ENCODE measurements at regions not wholly inside any gene's neighbourhood (a gene's known extent, or its start where the extent isn't known, plus 50 kb on each side); places are given as distances from the start of the nearest gene placed in this dataset.
A peak's percentile ranks its signal among the peaks of the same experiment; 100 is the strongest.

DNA sequence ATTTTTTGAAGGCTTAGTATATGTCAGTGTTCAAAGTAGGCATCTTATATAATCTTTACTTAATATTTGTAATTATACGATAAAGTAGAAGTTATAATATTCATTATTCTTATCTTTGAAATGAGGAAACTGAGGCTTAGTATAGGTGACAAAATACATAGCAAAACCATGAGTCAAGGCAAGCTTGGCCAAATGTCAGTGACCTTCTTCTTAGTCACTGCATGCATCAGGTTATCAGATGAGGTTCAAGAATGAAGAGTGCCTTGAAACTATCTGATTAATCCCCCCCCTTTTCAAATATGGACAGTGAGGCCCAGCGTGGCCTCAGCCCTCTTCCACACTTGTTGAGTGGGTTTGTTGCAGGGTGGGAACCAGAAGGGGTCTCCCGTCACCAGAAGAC is 59.3 kb downstream of the PMAIP1 start:
- Mint-ChIP-seq H3K27me3 (ENCODE audit: low read depth) (peaks cover 5% of the 10 kb centered on the region), H3K36me3 (ENCODE audit: low read depth) (no peaks in the 10 kb centered on the region), H3K4me3 (ENCODE audit: unreplicated experiment) (no peak overlapping the region), H3K27ac (ENCODE audit: unreplicated experiment) (no peak overlapping the region), H3K9me3 (ENCODE audit: low read depth) (peaks cover 5% of the 10 kb centered on the region), H3K4me1 (ENCODE audit: low read depth) (peaks cover 9% of the 10 kb centered on the region)
- no peak for DNase-seq (ENCODE audit: low spot score)
- TF ChIP-seq, protein P1, sequence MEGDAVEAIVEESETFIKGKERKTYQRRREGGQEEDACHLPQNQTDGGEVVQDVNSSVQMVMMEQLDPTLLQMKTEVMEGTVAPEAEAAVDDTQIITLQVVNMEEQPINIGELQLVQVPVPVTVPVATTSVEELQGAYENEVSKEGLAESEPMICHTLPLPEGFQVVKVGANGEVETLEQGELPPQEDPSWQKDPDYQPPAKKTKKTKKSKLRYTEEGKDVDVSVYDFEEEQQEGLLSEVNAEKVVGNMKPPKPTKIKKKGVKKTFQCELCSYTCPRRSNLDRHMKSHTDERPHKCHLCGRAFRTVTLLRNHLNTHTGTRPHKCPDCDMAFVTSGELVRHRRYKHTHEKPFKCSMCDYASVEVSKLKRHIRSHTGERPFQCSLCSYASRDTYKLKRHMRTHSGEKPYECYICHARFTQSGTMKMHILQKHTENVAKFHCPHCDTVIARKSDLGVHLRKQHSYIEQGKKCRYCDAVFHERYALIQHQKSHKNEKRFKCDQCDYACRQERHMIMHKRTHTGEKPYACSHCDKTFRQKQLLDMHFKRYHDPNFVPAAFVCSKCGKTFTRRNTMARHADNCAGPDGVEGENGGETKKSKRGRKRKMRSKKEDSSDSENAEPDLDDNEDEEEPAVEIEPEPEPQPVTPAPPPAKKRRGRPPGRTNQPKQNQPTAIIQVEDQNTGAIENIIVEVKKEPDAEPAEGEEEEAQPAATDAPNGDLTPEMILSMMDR (IDR thresholded peaks at IDR 0.05), result no peak

DNA sequence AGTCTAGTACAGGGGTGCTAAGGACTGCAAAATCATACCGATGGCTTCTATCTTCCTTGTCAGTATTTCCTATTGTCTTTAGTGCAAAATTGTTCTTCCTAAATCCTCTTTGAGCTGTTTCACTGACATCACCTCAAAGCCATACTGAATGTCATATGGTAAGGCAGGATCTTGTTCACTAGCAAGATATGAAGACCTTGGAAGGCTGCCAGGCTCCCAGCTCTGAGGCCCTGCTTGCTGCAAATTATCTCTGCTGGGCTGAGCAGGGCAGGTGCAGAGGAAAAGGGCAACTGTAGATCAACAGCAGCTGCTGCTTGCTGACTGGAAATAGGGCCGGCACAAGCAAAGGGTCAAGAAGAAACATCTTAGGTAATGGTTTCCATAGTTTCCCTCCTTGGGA is 58.2 kb downstream of the PMAIP1 start:
- no peak overlapping the region for H3K4me3 Mint-ChIP-seq (ENCODE audit: unreplicated experiment)
- TF ChIP-seq, protein P1 (IDR thresholded peaks at IDR 0.05), result no peak
- DNase-seq (ENCODE audit: low spot score), result no peak
- H3K27ac Mint-ChIP-seq (ENCODE audit: unreplicated experiment), result no peak overlapping the region
- no peaks in the 10 kb centered on the region for H3K27me3 Mint-ChIP-seq (ENCODE audit: low read depth)
- H3K9me3 Mint-ChIP-seq (ENCODE audit: low read depth), result peaks cover 5% of the 10 kb centered on the region
- no peaks in the 10 kb centered on the region for H3K36me3 Mint-ChIP-seq (ENCODE audit: low read depth)
- H3K4me1 Mint-ChIP-seq (ENCODE audit: low read depth), result peaks cover 12% of the 10 kb centered on the region

DNA sequence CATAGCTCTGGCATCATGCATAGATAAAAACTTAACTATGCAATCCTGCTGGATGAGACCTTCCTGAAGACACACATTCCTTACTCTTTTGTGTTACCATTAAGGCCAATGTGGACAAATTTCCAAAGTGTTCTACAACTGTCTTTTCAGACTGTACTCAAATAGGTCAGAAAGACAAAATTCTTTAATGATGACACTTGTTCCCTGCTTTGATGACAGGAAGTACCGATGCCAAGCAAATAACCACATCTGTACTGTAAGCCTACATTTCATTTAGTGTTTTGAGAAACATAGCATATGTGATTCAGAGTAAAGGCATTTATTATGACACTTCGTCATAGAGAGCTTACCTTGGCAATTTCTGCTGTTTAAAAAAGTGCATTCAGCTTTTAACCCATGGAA is 55.0 kb downstream of the PMAIP1 start:
- Mint-ChIP-seq H3K27me3 (ENCODE audit: low read depth) (no peaks in the 10 kb centered on the region), H3K36me3 (ENCODE audit: low read depth) (no peaks in the 10 kb centered on the region), H3K9me3 (ENCODE audit: low read depth) (no peaks in the 10 kb centered on the region), H3K4me1 (ENCODE audit: low read depth) (peaks cover 13% of the 10 kb centered on the region), H3K27ac (ENCODE audit: unreplicated experiment) (peak overlapping the region; percentile 20), H3K4me3 (ENCODE audit: unreplicated experiment) (no peak overlapping the region)
- no peak for DNase-seq (ENCODE audit: low spot score)
- TF ChIP-seq, protein P1 (IDR thresholded peaks at IDR 0.05), result no peak

DNA sequence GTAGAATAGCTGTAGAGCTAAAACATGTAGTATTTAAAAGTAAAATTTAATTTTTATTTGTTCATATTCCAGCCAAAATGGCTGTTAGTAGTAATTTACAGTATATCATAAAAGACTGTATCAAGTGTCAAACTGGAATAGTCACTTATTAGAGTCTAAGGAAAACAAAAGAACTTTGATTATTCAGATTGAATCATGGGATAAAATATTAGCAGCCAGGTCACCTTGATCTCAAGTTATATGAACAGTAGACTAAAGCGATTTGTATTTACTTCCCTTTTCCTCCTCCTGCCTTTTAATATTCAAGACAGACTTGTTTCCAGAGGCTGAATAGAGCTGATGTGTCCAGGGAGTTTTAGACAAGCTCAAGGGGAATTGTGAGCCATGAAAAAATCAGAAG is 54.4 kb downstream of the PMAIP1 start:
- Mint-ChIP-seq H3K4me1 (ENCODE audit: low read depth) (peaks cover 13% of the 10 kb centered on the region), H3K9me3 (ENCODE audit: low read depth) (no peaks in the 10 kb centered on the region), H3K4me3 (ENCODE audit: unreplicated experiment) (no peak overlapping the region), H3K27ac (ENCODE audit: unreplicated experiment) (no peak overlapping the region), H3K36me3 (ENCODE audit: low read depth) (no peaks in the 10 kb centered on the region), H3K27me3 (ENCODE audit: low read depth) (no peaks in the 10 kb centered on the region)
- no peak for DNase-seq (ENCODE audit: low spot score)
- TF ChIP-seq, protein P1 (IDR thresholded peaks at IDR 0.05), result no peak

All from chondrocyte (in vitro differentiated cells).